ENCODE measurements at regions not wholly inside any gene's neighbourhood (a gene's known extent, or its start where the extent isn't known, plus 50 kb on each side); places are given as distances from the start of the nearest gene placed in this dataset.
A peak's percentile ranks its signal among the peaks of the same experiment; 100 is the strongest.

GRCh38 chr2:55986700-55987440 is 63.3 kb upstream of the EFEMP1 start:
- Histone ChIP-seq H3K4me3 (no peak overlapping the region), H3K4me1 (ENCODE audit: control insufficient read depth in 5 of 5, insufficient read depth in 5 of 5, low read length in 5 of 5) (no peaks in the 10 kb centered on the region), H3K27ac (ENCODE audit: low read depth in 1 of 2, low read length in 1 of 2) (no peak overlapping the region), H3K9ac (ENCODE audit: insufficient read depth in 1 of 2, low read length in 2 of 2) (no peak overlapping the region), H3K9me3 (ENCODE audit: control insufficient read depth in 4 of 4, insufficient read depth in 3 of 4, low read length in 3 of 4) (no peaks in the 10 kb centered on the region), H3K27me3 (ENCODE audit: control insufficient read depth in 3 of 3, insufficient read depth in 3 of 3, low read length in 2 of 3) (peaks cover 0 to 3% (median 0%) of the 10 kb centered on the region in 3 donors), H3K36me3 (ENCODE audit: control insufficient read depth in 4 of 4, insufficient read depth in 4 of 4, low read length in 4 of 4) (no peaks in the 10 kb centered on the region)
- no peak for TF ChIP-seq CTCF (IDR thresholded peaks at IDR 0.05; ENCODE audit: control extremely low read depth, extremely low read depth)
- DNase-seq (no peak), ATAC-seq (ENCODE audit: insufficient read depth, low FRiP score) (no peak)

GRCh38 chr2:55989405-55989804 is 65.8 kb upstream of the EFEMP1 start:
- DNase-seq (no peak), ATAC-seq (ENCODE audit: insufficient read depth, low FRiP score) (no peak)
- no peaks in the 10 kb centered on the region for H3K36me3 ChIP-seq (ENCODE audit: control insufficient read depth in 4 of 4, insufficient read depth in 4 of 4, low read length in 4 of 4)
- TF ChIP-seq CTCF (IDR thresholded peaks at IDR 0.05; ENCODE audit: control extremely low read depth, extremely low read depth): no peak
- H3K27ac ChIP-seq (ENCODE audit: low read depth in 1 of 2, low read length in 1 of 2): no peak overlapping the region
- WGBS, 2 donors: 93 to 95% methylated on average over 7 of the region's 7 CpGs
- no peaks in the 10 kb centered on the region for H3K9me3 ChIP-seq (ENCODE audit: control insufficient read depth in 4 of 4, insufficient read depth in 3 of 4, low read length in 3 of 4)
- H3K4me1 ChIP-seq (ENCODE audit: control insufficient read depth in 5 of 5, insufficient read depth in 5 of 5, low read length in 5 of 5): no peaks in the 10 kb centered on the region
- H3K27me3 ChIP-seq (ENCODE audit: control insufficient read depth in 3 of 3, insufficient read depth in 3 of 3, low read length in 2 of 3): peaks cover 0 to 11% (median 3%) of the 10 kb centered on the region in 3 donors
- H3K9ac ChIP-seq (ENCODE audit: insufficient read depth in 1 of 2, low read length in 2 of 2): no peak overlapping the region
- H3K4me3 ChIP-seq: no peak overlapping the region

- DNase-seq (no peak), ATAC-seq (ENCODE audit: insufficient read depth, low FRiP score) (peak; percentile 87)
- Histone ChIP-seq H3K27ac (ENCODE audit: low read depth in 1 of 2, low read length in 1 of 2) (peak overlapping the region in 1 of 2 donors; percentile 9), H3K4me3 (no peak overlapping the region), H3K9me3 (ENCODE audit: control insufficient read depth in 4 of 4, insufficient read depth in 3 of 4, low read length in 3 of 4) (no peaks in the 10 kb centered on the region), H3K4me1 (ENCODE audit: control insufficient read depth in 5 of 5, insufficient read depth in 5 of 5, low read length in 5 of 5) (no peaks in the 10 kb centered on the region), H3K36me3 (ENCODE audit: control insufficient read depth in 4 of 4, insufficient read depth in 4 of 4, low read length in 4 of 4) (no peaks in the 10 kb centered on the region), H3K27me3 (ENCODE audit: control insufficient read depth in 3 of 3, insufficient read depth in 3 of 3, low read length in 2 of 3) (peaks cover 0 to 13% (median 3%) of the 10 kb centered on the region in 3 donors), H3K9ac (ENCODE audit: insufficient read depth in 1 of 2, low read length in 2 of 2) (no peak overlapping the region)
- TF ChIP-seq CTCF (IDR thresholded peaks at IDR 0.05; ENCODE audit: control extremely low read depth, extremely low read depth): no peak
- 58 to 73% methylated on average over 4 of the region's 4 CpGs for WGBS, 2 donors
Observed at GRCh38 chr2:55992455-55992854, 68.9 kb upstream of the EFEMP1 start.

- TF ChIP-seq CTCF (IDR thresholded peaks at IDR 0.05; ENCODE audit: control extremely low read depth, extremely low read depth): no peak
- H3K27ac ChIP-seq (ENCODE audit: low read depth in 1 of 2, low read length in 1 of 2): no peak overlapping the region
- H3K9me3 ChIP-seq (ENCODE audit: control insufficient read depth in 4 of 4, insufficient read depth in 3 of 4, low read length in 3 of 4): no peaks in the 10 kb centered on the region
- no peak overlapping the region for H3K9ac ChIP-seq (ENCODE audit: insufficient read depth in 1 of 2, low read length in 2 of 2)
- no peak for DNase-seq
- H3K4me1 ChIP-seq (ENCODE audit: control insufficient read depth in 5 of 5, insufficient read depth in 5 of 5, low read length in 5 of 5): no peaks in the 10 kb centered on the region
- no peaks in the 10 kb centered on the region for H3K36me3 ChIP-seq (ENCODE audit: control insufficient read depth in 4 of 4, insufficient read depth in 4 of 4, low read length in 4 of 4)
- no peak for ATAC-seq (ENCODE audit: insufficient read depth, low FRiP score)
- H3K4me3 ChIP-seq: no peak overlapping the region
- WGBS, 2 donors: 90 to 96% methylated on average over 4 of the region's 4 CpGs
- H3K27me3 ChIP-seq (ENCODE audit: control insufficient read depth in 3 of 3, insufficient read depth in 3 of 3, low read length in 2 of 3): peaks cover 0 to 19% (median 3%) of the 10 kb centered on the region in 3 donors
Observed at GRCh38 chr2:55993685-55994084, 70.1 kb upstream of the EFEMP1 start.

All from lung (tissue), 11 donors.